Fibroblast of lung (primary cell): ENCODE measurements at regions not wholly inside any gene's neighbourhood (a gene's known extent, or its start where the extent isn't known, plus 50 kb on each side); places are given as distances from the start of the nearest gene placed in this dataset.

Source experiments
- DNase-seq, 2 donors: peaks; one replicate each; pipeline versions ENCODE4 v3.0.0 to v3.0.0-alpha.2; 2010; ENCODE audit warnings: low read depth in 2 of 2
- H2AFZ ChIP-seq: 2 replicates; pipeline ENCODE4 v1.5.1; 2012; ENCODE audit warnings: low read length, control low read depth, inconsistent platforms
- H3K27ac ChIP-seq: 2 replicates; pipeline ENCODE4 v1.5.1; 2011; ENCODE audit warnings: low read length, control low read depth; ENCODE audit not compliant: insufficient read depth
- H3K27me3 ChIP-seq: 2 replicates; pipeline ENCODE4 v1.5.1; 2011; ENCODE audit warnings: mild to moderate bottlenecking, low read length; ENCODE audit not compliant: control insufficient read depth, insufficient read depth
- H3K36me3 ChIP-seq: 2 replicates; pipeline ENCODE4 v1.5.1; 2011; ENCODE audit warnings: low read length; ENCODE audit not compliant: control insufficient read depth, insufficient read depth
- H3K4me1 ChIP-seq: 2 replicates; pipeline ENCODE4 v1.5.1; 2011; ENCODE audit warnings: low read length; ENCODE audit not compliant: control insufficient read depth, insufficient read depth; ENCODE audit errors: extremely low read depth
- H3K4me2 ChIP-seq: 2 replicates; pipeline ENCODE4 v1.5.1; 2011; ENCODE audit warnings: low read length, control low read depth; ENCODE audit not compliant: insufficient read depth; ENCODE audit errors: extremely low read depth
- H3K4me3 ChIP-seq, 4 experiments: fragments of 200-600 bp in 1 of 4; sonication (generic) in 1 of 4; replicated peaks in 1 of 4; 2 replicates each; pipeline ENCODE4 v1.5.1; 2011 to 2016; ENCODE audit warnings: low read length in 4 of 4, low read depth in 3 of 4, mild to moderate bottlenecking in 3 of 4, control low read depth in 2 of 4, inconsistent platforms in 1 of 4, mixed read lengths in 1 of 4; ENCODE audit not compliant: insufficient read depth in 1 of 4; ENCODE audit errors: control extremely low read depth in 1 of 4
- H3K79me2 ChIP-seq: 2 replicates; pipeline ENCODE4 v1.5.1; 2012; ENCODE audit warnings: mild to moderate bottlenecking, low read length, inconsistent platforms; ENCODE audit not compliant: control insufficient read depth, insufficient read depth
- H3K9ac ChIP-seq: 2 replicates; pipeline ENCODE4 v1.5.1; 2011; ENCODE audit warnings: mild to moderate bottlenecking, low read length, control low read depth; ENCODE audit not compliant: insufficient read depth
- H3K9me3 ChIP-seq: 2 replicates; pipeline ENCODE4 v1.5.1; 2012; ENCODE audit warnings: low read depth, low read length; ENCODE audit not compliant: control insufficient read depth, insufficient read depth
- H4K20me1 ChIP-seq: 2 replicates; pipeline ENCODE4 v1.5.1; 2011; ENCODE audit warnings: low read length; ENCODE audit not compliant: control insufficient read depth, insufficient read depth; ENCODE audit errors: extremely low read depth
- CTCF ChIP-seq, 2 donors: IDR thresholded peaks in 1 of 2; conservative IDR thresholded peaks in 1 of 2; 1 replicate in 1 of 2; 2 replicates in 1 of 2; pipeline ENCODE4 v1.5.1; 2011 to 2012; ENCODE audit warnings: low read length in 2 of 2, control low read depth in 1 of 2, inconsistent platforms in 1 of 2, low read depth in 1 of 2, mild to moderate bottlenecking in 1 of 2
- EZH2 ChIP-seq: IDR thresholded peaks from 2 replicates; pipeline ENCODE4 v1.5.1; 2012; ENCODE audit warnings: low read length, control low read depth, mild to moderate bottlenecking; ENCODE audit errors: missing control alignments

- no peak overlapping the region for H2AFZ ChIP-seq
- H3K4me2 ChIP-seq = no peak overlapping the region
- no peak overlapping the region for H3K9ac ChIP-seq
- no peak for TF ChIP-seq CTCF (conservative IDR thresholded peaks at IDR 0.05 in 1 of 2, IDR thresholded peaks at IDR 0.05 in 1 of 2; ENCODE audit: low read depth in 1 of 2, low read length in 2 of 2)
- no peak for TF ChIP-seq EZH2
- no peaks in the 10 kb centered on the region for H3K27me3 ChIP-seq
- no peak overlapping the region for H3K27ac ChIP-seq
- DNase-seq = no peak
- H3K4me1 ChIP-seq = peaks cover 6% of the 10 kb centered on the region
- no peaks in the 10 kb centered on the region for H3K36me3 ChIP-seq
- H3K4me3 ChIP-seq = no peak overlapping the region
- H3K9me3 ChIP-seq = no peaks in the 10 kb centered on the region
- H3K79me2 ChIP-seq = no peaks in the 10 kb centered on the region
- no peaks in the 10 kb centered on the region for H4K20me1 ChIP-seq
Observed at GRCh38 chr5:154624341-154624740, 130.8 kb upstream of the LARP1 start.

- DNase-seq = no peak
- no peak for TF ChIP-seq CTCF (conservative IDR thresholded peaks at IDR 0.05 in 1 of 2, IDR thresholded peaks at IDR 0.05 in 1 of 2; ENCODE audit: low read depth in 1 of 2, low read length in 2 of 2)
- H3K79me2 ChIP-seq = no peaks in the 10 kb centered on the region
- H3K9me3 ChIP-seq = no peaks in the 10 kb centered on the region
- no peaks in the 10 kb centered on the region for H4K20me1 ChIP-seq
- H3K27ac ChIP-seq = no peak overlapping the region
- H2AFZ ChIP-seq = no peak overlapping the region
- no peak overlapping the region for H3K9ac ChIP-seq
- H3K4me2 ChIP-seq = no peak overlapping the region
- no peak overlapping the region for H3K4me3 ChIP-seq
- no peaks in the 10 kb centered on the region for H3K27me3 ChIP-seq
- no peaks in the 10 kb centered on the region for H3K4me1 ChIP-seq
- H3K36me3 ChIP-seq = no peaks in the 10 kb centered on the region
Observed at GRCh38 chr5:154620411-154620810, 134.8 kb upstream of the LARP1 start.

- Histone ChIP-seq H4K20me1 (no peaks in the 10 kb centered on the region), H3K4me2 (no peak overlapping the region), H3K27ac (no peak overlapping the region), H3K4me1 (no peaks in the 10 kb centered on the region), H3K4me3 (no peak overlapping the region), H3K36me3 (no peaks in the 10 kb centered on the region), H2AFZ (no peak overlapping the region), H3K27me3 (no peaks in the 10 kb centered on the region), H3K9ac (no peak overlapping the region), H3K79me2 (no peaks in the 10 kb centered on the region), H3K9me3 (no peaks in the 10 kb centered on the region)
- no peak for DNase-seq
- TF ChIP-seq CTCF (conservative IDR thresholded peaks at IDR 0.05 in 1 of 2, IDR thresholded peaks at IDR 0.05 in 1 of 2; ENCODE audit: low read depth in 1 of 2, low read length in 2 of 2) = no peak
- TF ChIP-seq EZH2 = no peak
Observed at GRCh38 chr5:154618696-154619095, 136.5 kb upstream of the LARP1 start.
